Kidney epithelial cell (primary cell): ENCODE measurements at regions not wholly inside any gene's neighbourhood (a gene's known extent, or its start where the extent isn't known, plus 50 kb on each side); places are given as distances from the start of the nearest gene placed in this dataset.

Experiments used
- DNase-seq: peaks from one replicate; pipeline ENCODE4 v3.0.0-alpha.2; 2010; ENCODE audit warnings: low read depth
- H3K27me3 ChIP-seq: 2 replicates; pipeline ENCODE4 v1.6.0; 2011; ENCODE audit warnings: low read length; ENCODE audit not compliant: control insufficient read depth, insufficient read depth
- H3K36me3 ChIP-seq: 2 replicates; pipeline ENCODE4 v1.5.1; 2011; ENCODE audit warnings: low read length; ENCODE audit not compliant: control insufficient read depth, insufficient read depth
- H3K4me3 ChIP-seq: 2 replicates; pipeline ENCODE4 v1.5.1; 2011; ENCODE audit warnings: low read depth, mild to moderate bottlenecking, control low read depth, low read length
- CTCF ChIP-seq: IDR thresholded peaks from 2 replicates; pipeline ENCODE4 v1.5.1; 2011; ENCODE audit warnings: mild to moderate bottlenecking, moderate library complexity, low read length, control low read depth, inconsistent platforms; ENCODE audit not compliant: insufficient read depth, poor library complexity, severe bottlenecking

- H3K4me3 ChIP-seq: no peak overlapping the region
- no peaks in the 10 kb centered on the region for H3K27me3 ChIP-seq
- H3K36me3 ChIP-seq: no peaks in the 10 kb centered on the region
- DNase-seq: no peak
- TF ChIP-seq CTCF: no peak
Measured at GRCh38 chr16:51443934-51444333, 292.9 kb upstream of the SALL1 start.

- TF ChIP-seq CTCF: no peak
- Histone ChIP-seq H3K4me3 (no peak overlapping the region), H3K27me3 (no peaks in the 10 kb centered on the region), H3K36me3 (no peaks in the 10 kb centered on the region)
- no peak for DNase-seq
Measured at GRCh38 chr16:51442141-51442870, 291.2 kb upstream of the SALL1 start.

- no peak for TF ChIP-seq CTCF
- Histone ChIP-seq H3K4me3 (no peak overlapping the region), H3K27me3 (no peaks in the 10 kb centered on the region), H3K36me3 (no peaks in the 10 kb centered on the region)
- DNase-seq: no peak
Measured at GRCh38 chr16:51440131-51440889, 289.2 kb upstream of the SALL1 start.

- TF ChIP-seq CTCF: no peak
- no peaks in the 10 kb centered on the region for H3K27me3 ChIP-seq
- no peak for DNase-seq
- no peaks in the 10 kb centered on the region for H3K36me3 ChIP-seq
- H3K4me3 ChIP-seq: no peak overlapping the region
Measured at GRCh38 chr16:51439271-51439670, 288.2 kb upstream of the SALL1 start.

GRCh38 chr16:51436742-51437141 lies 285.7 kb upstream of the SALL1 start:
- H3K27me3 ChIP-seq: no peaks in the 10 kb centered on the region
- H3K4me3 ChIP-seq: no peak overlapping the region
- H3K36me3 ChIP-seq: no peaks in the 10 kb centered on the region
- DNase-seq: no peak
- no peak for TF ChIP-seq CTCF
